ENCODE measurements at regions not wholly inside any gene's neighbourhood (a gene's known extent, or its start where the extent isn't known, plus 50 kb on each side); places are given as distances from the start of the nearest gene placed in this dataset.

- CTCF ChIA-PET, result no interaction called here
- Mint-ChIP-seq H3K9me3 (peaks cover 3% of the 10 kb centered on the region), H3K36me3 (ENCODE audit: low read depth) (no peaks in the 10 kb centered on the region), H3K4me1 (ENCODE audit: low read depth) (no peaks in the 10 kb centered on the region), H3K4me3 (no peak overlapping the region), H3K27ac (no peak overlapping the region), H3K27me3 (no peaks in the 10 kb centered on the region)
- Histone ChIP-seq H3K27ac (ENCODE audit: low read depth in 1 of 2, low read length in 2 of 2) (no peak overlapping the region), H3K36me3 (ENCODE audit: insufficient read depth, low read length) (no peaks in the 10 kb centered on the region), H3K9me3 (ENCODE audit: control insufficient read depth in 1 of 2, insufficient read depth in 1 of 2, low read length in 2 of 2) (peaks cover 0 to 7% of the 10 kb centered on the region in 2 experiments), H3K4me3 (ENCODE audit: low read length) (no peak overlapping the region), H3K4me1 (ENCODE audit: insufficient read depth, low read length) (no peaks in the 10 kb centered on the region), H3K27me3 (ENCODE audit: control insufficient read depth in 1 of 2, insufficient read depth in 2 of 2, low read length in 2 of 2) (no peaks in the 10 kb centered on the region)
- intact Hi-C loops (cut with DNase I, micrococcal nuclease), result no loop called here
- no peak for DNase-seq
- no peak for TF ChIP-seq CTCF (IDR thresholded peaks at IDR 0.05)
- no peak for ATAC-seq (ENCODE audit: poor library complexity)
- POLR2A ChIA-PET, result no interaction called here
These were observed 852.7 kb upstream of the FRG1 start for GRCh38 chr4:189087971-189088370.

- Mint-ChIP-seq H3K9me3 (peaks cover 3% of the 10 kb centered on the region), H3K27me3 (no peaks in the 10 kb centered on the region), H3K36me3 (ENCODE audit: low read depth) (no peaks in the 10 kb centered on the region), H3K4me3 (no peak overlapping the region), H3K27ac (no peak overlapping the region), H3K4me1 (ENCODE audit: low read depth) (no peaks in the 10 kb centered on the region)
- ChIA-PET POLR2A (no interaction called here), CTCF (no interaction called here)
- Histone ChIP-seq H3K9me3 (ENCODE audit: control insufficient read depth in 1 of 2, insufficient read depth in 1 of 2, low read length in 2 of 2) (peaks cover 0 to 7% of the 10 kb centered on the region in 2 experiments), H3K4me3 (ENCODE audit: low read length) (no peak overlapping the region), H3K36me3 (ENCODE audit: insufficient read depth, low read length) (no peaks in the 10 kb centered on the region), H3K4me1 (ENCODE audit: insufficient read depth, low read length) (no peaks in the 10 kb centered on the region), H3K27ac (ENCODE audit: low read depth in 1 of 2, low read length in 2 of 2) (no peak overlapping the region), H3K27me3 (ENCODE audit: control insufficient read depth in 1 of 2, insufficient read depth in 2 of 2, low read length in 2 of 2) (no peaks in the 10 kb centered on the region)
- DNase-seq (no peak), ATAC-seq (ENCODE audit: poor library complexity) (no peak)
- intact Hi-C loops (cut with DNase I, micrococcal nuclease), result no loop called here
- TF ChIP-seq CTCF (IDR thresholded peaks at IDR 0.05), result no peak
These were observed 851.9 kb upstream of the FRG1 start for GRCh38 chr4:189088780-189089179.

GRCh38 chr4:189090174-189090814, 850.4 kb upstream of the FRG1 start:
- Mint-ChIP-seq H3K4me1 (ENCODE audit: low read depth) (no peaks in the 10 kb centered on the region), H3K27ac (no peak overlapping the region), H3K36me3 (ENCODE audit: low read depth) (no peaks in the 10 kb centered on the region), H3K4me3 (no peak overlapping the region), H3K9me3 (peaks cover 3% of the 10 kb centered on the region), H3K27me3 (no peaks in the 10 kb centered on the region)
- ChIA-PET POLR2A (no interaction called here), CTCF (no interaction called here)
- Histone ChIP-seq H3K4me1 (ENCODE audit: insufficient read depth, low read length) (no peaks in the 10 kb centered on the region), H3K27me3 (ENCODE audit: control insufficient read depth in 1 of 2, insufficient read depth in 2 of 2, low read length in 2 of 2) (no peaks in the 10 kb centered on the region), H3K9me3 (ENCODE audit: control insufficient read depth in 1 of 2, insufficient read depth in 1 of 2, low read length in 2 of 2) (peaks cover 0 to 4% of the 10 kb centered on the region in 2 experiments), H3K4me3 (ENCODE audit: low read length) (no peak overlapping the region), H3K27ac (ENCODE audit: low read depth in 1 of 2, low read length in 2 of 2) (no peak overlapping the region), H3K36me3 (ENCODE audit: insufficient read depth, low read length) (no peaks in the 10 kb centered on the region)
- DNase-seq, result no peak
- no peak for TF ChIP-seq CTCF (IDR thresholded peaks at IDR 0.05)
- ATAC-seq (ENCODE audit: poor library complexity), result no peak
- intact Hi-C loops (cut with DNase I, micrococcal nuclease), result no loop called here

All from CD4-positive, alpha-beta T cell (primary cell).